Astrocyte (in vitro differentiated cells and primary cell): ENCODE measurements at regions not wholly inside any gene's neighbourhood (a gene's known extent, or its start where the extent isn't known, plus 50 kb on each side); places are given as distances from the start of the nearest gene placed in this dataset.

ENCODE experiments used
- EZH2 ChIP-seq: IDR thresholded peaks from 2 replicates; pipeline ENCODE4 v1.6.1; 2012; ENCODE audit warnings: mild to moderate bottlenecking, low read length, inconsistent platforms; ENCODE audit not compliant: insufficient read depth
- TF ChIP-seq, protein P1 (sequence below): IDR thresholded peaks from 2 replicates; pipeline ENCODE4 v1.5.1; 2011; ENCODE audit warnings: low read depth, mild to moderate bottlenecking, inconsistent platforms, low read length, moderate library complexity; ENCODE audit not compliant: insufficient read depth

DNA sequence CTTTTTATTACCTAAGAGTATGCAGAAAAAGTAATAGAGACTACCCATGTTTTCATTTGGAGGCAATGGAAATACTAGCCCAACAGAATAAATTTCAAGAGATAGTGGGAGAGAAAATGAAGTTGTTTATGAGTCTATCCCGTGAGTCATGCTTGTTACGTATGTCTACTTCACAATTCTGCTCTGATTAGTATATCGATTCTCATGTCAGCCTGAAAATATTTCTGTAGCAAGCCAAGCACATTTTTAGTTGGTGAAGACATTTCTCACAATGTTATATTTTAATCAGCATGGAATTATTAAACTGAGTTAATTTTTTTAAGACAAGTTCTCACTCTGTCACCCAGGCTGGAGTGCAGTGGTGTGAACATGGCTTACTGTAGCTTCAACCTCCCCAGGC is 346.1 kb downstream of the RPRM start:
- TF ChIP-seq, protein P1, sequence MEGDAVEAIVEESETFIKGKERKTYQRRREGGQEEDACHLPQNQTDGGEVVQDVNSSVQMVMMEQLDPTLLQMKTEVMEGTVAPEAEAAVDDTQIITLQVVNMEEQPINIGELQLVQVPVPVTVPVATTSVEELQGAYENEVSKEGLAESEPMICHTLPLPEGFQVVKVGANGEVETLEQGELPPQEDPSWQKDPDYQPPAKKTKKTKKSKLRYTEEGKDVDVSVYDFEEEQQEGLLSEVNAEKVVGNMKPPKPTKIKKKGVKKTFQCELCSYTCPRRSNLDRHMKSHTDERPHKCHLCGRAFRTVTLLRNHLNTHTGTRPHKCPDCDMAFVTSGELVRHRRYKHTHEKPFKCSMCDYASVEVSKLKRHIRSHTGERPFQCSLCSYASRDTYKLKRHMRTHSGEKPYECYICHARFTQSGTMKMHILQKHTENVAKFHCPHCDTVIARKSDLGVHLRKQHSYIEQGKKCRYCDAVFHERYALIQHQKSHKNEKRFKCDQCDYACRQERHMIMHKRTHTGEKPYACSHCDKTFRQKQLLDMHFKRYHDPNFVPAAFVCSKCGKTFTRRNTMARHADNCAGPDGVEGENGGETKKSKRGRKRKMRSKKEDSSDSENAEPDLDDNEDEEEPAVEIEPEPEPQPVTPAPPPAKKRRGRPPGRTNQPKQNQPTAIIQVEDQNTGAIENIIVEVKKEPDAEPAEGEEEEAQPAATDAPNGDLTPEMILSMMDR = no peak
- TF ChIP-seq EZH2 = no peak
